ENCODE measurements at regions not wholly inside any gene's neighbourhood (a gene's known extent, or its start where the extent isn't known, plus 50 kb on each side); places are given as distances from the start of the nearest gene placed in this dataset.

GRCh38 chr10:90326498-90327267 lies 531.2 kb downstream of the HTR7 start:
- DNase-seq (ENCODE audit: low read depth): no peak
- H3K4me3 ChIP-seq (ENCODE audit: low read depth, low read length): no peak overlapping the region
- no peak for TF ChIP-seq CTCF (IDR thresholded peaks at IDR 0.05; ENCODE audit: low read depth, low read length, missing control alignments)

GRCh38 chr10:90327611-90328010 lies 530.2 kb downstream of the HTR7 start:
- H3K4me3 ChIP-seq (ENCODE audit: low read depth, low read length): no peak overlapping the region
- no peak for TF ChIP-seq CTCF (IDR thresholded peaks at IDR 0.05; ENCODE audit: low read depth, low read length, missing control alignments)
- no peak for DNase-seq (ENCODE audit: low read depth)

GRCh38 chr10:90328459-90328858 lies 529.4 kb downstream of the HTR7 start:
- DNase-seq (ENCODE audit: low read depth): no peak
- H3K4me3 ChIP-seq (ENCODE audit: low read depth, low read length): no peak overlapping the region
- no peak for TF ChIP-seq CTCF (IDR thresholded peaks at IDR 0.05; ENCODE audit: low read depth, low read length, missing control alignments)

GRCh38 chr10:90328896-90329295 lies 528.9 kb downstream of the HTR7 start:
- no peak for DNase-seq (ENCODE audit: low read depth)

GRCh38 chr10:90337316-90337715 lies 520.5 kb downstream of the HTR7 start:
- TF ChIP-seq CTCF (IDR thresholded peaks at IDR 0.05; ENCODE audit: low read depth, low read length, missing control alignments): no peak
- H3K4me3 ChIP-seq (ENCODE audit: low read depth, low read length): no peak overlapping the region
- DNase-seq (ENCODE audit: low read depth): no peak

More at GRCh38 chr10:90328896-90329295, 528.9 kb downstream of the HTR7 start:
- no peak for TF ChIP-seq CTCF (IDR thresholded peaks at IDR 0.05; ENCODE audit: low read depth, low read length, missing control alignments)
- H3K4me3 ChIP-seq (ENCODE audit: low read depth, low read length): no peak overlapping the region

- TF ChIP-seq CTCF (IDR thresholded peaks at IDR 0.05; ENCODE audit: low read depth, low read length, missing control alignments): no peak
- DNase-seq (ENCODE audit: low read depth): no peak
These were observed 515.4 kb downstream of the HTR7 start for GRCh38 chr10:90342480-90342879.

GRCh38 chr10:90344226-90344625 lies 513.6 kb downstream of the HTR7 start:
- no peak for TF ChIP-seq CTCF (IDR thresholded peaks at IDR 0.05; ENCODE audit: low read depth, low read length, missing control alignments)
- DNase-seq (ENCODE audit: low read depth): no peak
- H3K4me3 ChIP-seq (ENCODE audit: low read depth, low read length): no peak overlapping the region

More at GRCh38 chr10:90342480-90342879, 515.4 kb downstream of the HTR7 start:
- H3K4me3 ChIP-seq (ENCODE audit: low read depth, low read length): no peak overlapping the region

All from GM12864 (cell line).